ENCODE measurements at regions not wholly inside any gene's neighbourhood (a gene's known extent, or its start where the extent isn't known, plus 50 kb on each side); places are given as distances from the start of the nearest gene placed in this dataset.

DNA sequence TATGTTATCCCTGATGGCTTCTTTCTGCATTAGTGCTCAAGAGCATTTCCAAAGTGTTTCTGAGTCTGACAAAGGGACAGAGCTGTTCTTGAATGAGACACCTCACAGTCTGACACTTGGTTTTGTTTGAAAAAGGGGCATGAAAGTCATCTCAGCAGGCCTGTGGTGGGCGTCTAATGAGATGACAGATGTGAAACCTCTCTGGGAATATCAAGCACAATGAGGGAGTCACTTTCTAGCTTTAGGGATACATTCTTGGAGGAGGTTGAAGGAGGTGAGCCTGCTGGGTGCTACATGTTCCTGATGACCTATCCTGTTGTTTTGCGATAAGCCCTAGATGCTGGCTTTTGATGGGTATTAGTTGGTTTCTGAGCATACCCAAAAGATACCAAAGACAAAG, 290.5 kb downstream of the NUAK1 start:
- TF ChIP-seq, protein P1, sequence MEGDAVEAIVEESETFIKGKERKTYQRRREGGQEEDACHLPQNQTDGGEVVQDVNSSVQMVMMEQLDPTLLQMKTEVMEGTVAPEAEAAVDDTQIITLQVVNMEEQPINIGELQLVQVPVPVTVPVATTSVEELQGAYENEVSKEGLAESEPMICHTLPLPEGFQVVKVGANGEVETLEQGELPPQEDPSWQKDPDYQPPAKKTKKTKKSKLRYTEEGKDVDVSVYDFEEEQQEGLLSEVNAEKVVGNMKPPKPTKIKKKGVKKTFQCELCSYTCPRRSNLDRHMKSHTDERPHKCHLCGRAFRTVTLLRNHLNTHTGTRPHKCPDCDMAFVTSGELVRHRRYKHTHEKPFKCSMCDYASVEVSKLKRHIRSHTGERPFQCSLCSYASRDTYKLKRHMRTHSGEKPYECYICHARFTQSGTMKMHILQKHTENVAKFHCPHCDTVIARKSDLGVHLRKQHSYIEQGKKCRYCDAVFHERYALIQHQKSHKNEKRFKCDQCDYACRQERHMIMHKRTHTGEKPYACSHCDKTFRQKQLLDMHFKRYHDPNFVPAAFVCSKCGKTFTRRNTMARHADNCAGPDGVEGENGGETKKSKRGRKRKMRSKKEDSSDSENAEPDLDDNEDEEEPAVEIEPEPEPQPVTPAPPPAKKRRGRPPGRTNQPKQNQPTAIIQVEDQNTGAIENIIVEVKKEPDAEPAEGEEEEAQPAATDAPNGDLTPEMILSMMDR (IDR thresholded peaks at IDR 0.05; ENCODE audit: insufficient read depth, low read length, poor library complexity, severe bottlenecking): no peak
- no peak for TF ChIP-seq EZH2phosphoT487 (conservative IDR thresholded peaks at IDR 0.05; ENCODE audit: low read length)
